GM21423 (cell line): ENCODE measurements at regions not wholly inside any gene's neighbourhood (a gene's known extent, or its start where the extent isn't known, plus 50 kb on each side); places are given as distances from the start of the nearest gene placed in this dataset.

ENCODE experiments used
- ATAC-seq: cut with Tn5 transposase; IDR thresholded peaks from one replicate; pipeline ENCODE4 v1.9.1; 2021; ENCODE audit warnings: mild to moderate bottlenecking, moderate library complexity; ENCODE audit not compliant: unreplicated experiment

- ATAC-seq: no peak
These were observed 59.8 kb upstream of the TBX3 start for GRCh38 chr12:114743799-114744198.

- no peak for ATAC-seq
These were observed 59.3 kb upstream of the TBX3 start for GRCh38 chr12:114743289-114743688.

- ATAC-seq: no peak
These were observed 58.4 kb upstream of the TBX3 start for GRCh38 chr12:114742363-114742762.

- no peak for ATAC-seq
These were observed 58.0 kb upstream of the TBX3 start for GRCh38 chr12:114741940-114742339.

GRCh38 chr12:114740448-114740847 lies 56.5 kb upstream of the TBX3 start:
- no peak for ATAC-seq

GRCh38 chr12:114738460-114739184 lies 54.6 kb upstream of the TBX3 start:
- ATAC-seq: no peak

- no peak for ATAC-seq
These were observed 51.9 kb upstream of the TBX3 start for GRCh38 chr12:114735680-114736374.

GRCh38 chr12:114735011-114735410 lies 51.0 kb upstream of the TBX3 start:
- no peak for ATAC-seq

- no peak for ATAC-seq
These were observed 49.9 kb upstream of the TBX3 start for GRCh38 chr12:114733919-114734318.
